Osteocyte (in vitro differentiated cells): ENCODE measurements at regions not wholly inside any gene's neighbourhood (a gene's known extent, or its start where the extent isn't known, plus 50 kb on each side); places are given as distances from the start of the nearest gene placed in this dataset.

Source experiments
- DNase-seq: peaks from one replicate; pipeline ENCODE4 v3.0.0; 2021; ENCODE audit warnings: mixed read lengths; ENCODE audit not compliant: unreplicated experiment; ENCODE audit errors: extremely low spot score
- H3K27ac Mint-ChIP-seq: one replicate; pipeline ENCODE4 v1.8.0; 2021; ENCODE audit warnings: mild to moderate bottlenecking, mixed read lengths; ENCODE audit not compliant: unreplicated experiment
- H3K27me3 Mint-ChIP-seq: one replicate; pipeline ENCODE4 v1.8.0; 2021; ENCODE audit warnings: mixed read lengths; ENCODE audit not compliant: unreplicated experiment
- H3K36me3 Mint-ChIP-seq: one replicate; pipeline ENCODE4 v1.8.0; 2021; ENCODE audit warnings: mixed read lengths; ENCODE audit not compliant: unreplicated experiment
- H3K4me1 Mint-ChIP-seq: one replicate; pipeline ENCODE4 v1.8.0; 2021; ENCODE audit warnings: mixed read lengths; ENCODE audit not compliant: unreplicated experiment
- H3K4me3 Mint-ChIP-seq: one replicate; pipeline ENCODE4 v1.8.0; 2021; ENCODE audit warnings: mild to moderate bottlenecking, moderate library complexity, mixed read lengths; ENCODE audit not compliant: unreplicated experiment
- H3K9me3 Mint-ChIP-seq: one replicate; pipeline ENCODE4 v1.8.0; 2021; ENCODE audit warnings: mixed read lengths; ENCODE audit not compliant: unreplicated experiment
- CTCF ChIP-seq: fragments of 200-600 bp; sonication (generic); IDR thresholded peaks from 2 replicates; pipeline ENCODE4 v1.5.0; 2021; ENCODE audit warnings: antibody characterized with exemption, mild to moderate bottlenecking, moderate library complexity

GRCh38 chr1:90562892-90563291, 154.2 kb downstream of the BARHL2 start:
- no peaks in the 10 kb centered on the region for H3K27me3 Mint-ChIP-seq
- H3K4me1 Mint-ChIP-seq, result no peaks in the 10 kb centered on the region
- no peak for DNase-seq
- no peak overlapping the region for H3K27ac Mint-ChIP-seq
- H3K9me3 Mint-ChIP-seq, result no peaks in the 10 kb centered on the region
- TF ChIP-seq CTCF, result no peak
- no peak overlapping the region for H3K4me3 Mint-ChIP-seq
- H3K36me3 Mint-ChIP-seq, result no peaks in the 10 kb centered on the region

GRCh38 chr1:90561911-90562310, 155.2 kb downstream of the BARHL2 start:
- no peaks in the 10 kb centered on the region for H3K36me3 Mint-ChIP-seq
- DNase-seq, result no peak
- no peak for TF ChIP-seq CTCF
- H3K27me3 Mint-ChIP-seq, result no peaks in the 10 kb centered on the region
- no peaks in the 10 kb centered on the region for H3K4me1 Mint-ChIP-seq
- no peak overlapping the region for H3K4me3 Mint-ChIP-seq
- no peaks in the 10 kb centered on the region for H3K9me3 Mint-ChIP-seq
- H3K27ac Mint-ChIP-seq, result no peak overlapping the region

GRCh38 chr1:90561103-90561783, 155.9 kb downstream of the BARHL2 start:
- no peak overlapping the region for H3K27ac Mint-ChIP-seq
- no peaks in the 10 kb centered on the region for H3K27me3 Mint-ChIP-seq
- H3K4me3 Mint-ChIP-seq, result no peak overlapping the region
- no peak for TF ChIP-seq CTCF
- DNase-seq, result no peak
- no peaks in the 10 kb centered on the region for H3K9me3 Mint-ChIP-seq
- no peaks in the 10 kb centered on the region for H3K4me1 Mint-ChIP-seq
- no peaks in the 10 kb centered on the region for H3K36me3 Mint-ChIP-seq

- H3K27ac Mint-ChIP-seq, result no peak overlapping the region
- no peak for DNase-seq
- no peak overlapping the region for H3K4me3 Mint-ChIP-seq
- no peaks in the 10 kb centered on the region for H3K36me3 Mint-ChIP-seq
- TF ChIP-seq CTCF, result no peak
- no peaks in the 10 kb centered on the region for H3K9me3 Mint-ChIP-seq
- no peaks in the 10 kb centered on the region for H3K27me3 Mint-ChIP-seq
- no peaks in the 10 kb centered on the region for H3K4me1 Mint-ChIP-seq
Observed at GRCh38 chr1:90558754-90559378, 158.2 kb downstream of the BARHL2 start.

GRCh38 chr1:90558126-90558525, 159.0 kb downstream of the BARHL2 start:
- Mint-ChIP-seq H3K27ac (no peak overlapping the region), H3K9me3 (no peaks in the 10 kb centered on the region), H3K4me1 (no peaks in the 10 kb centered on the region), H3K4me3 (no peak overlapping the region), H3K36me3 (no peaks in the 10 kb centered on the region), H3K27me3 (no peaks in the 10 kb centered on the region)
- TF ChIP-seq CTCF, result no peak
- DNase-seq, result no peak
